Neural cell (in vitro differentiated cells): ENCODE measurements at regions not wholly inside any gene's neighbourhood (a gene's known extent, or its start where the extent isn't known, plus 50 kb on each side); places are given as distances from the start of the nearest gene placed in this dataset.

Experiments
- H2AFZ ChIP-seq: fragments of 200-600, 300-800 bp; sonication (generic), shearing (Covaris generic); 2 replicates; pipeline ENCODE4 v1.6.0; 2014; ENCODE audit warnings: low read depth, mild to moderate bottlenecking, antibody characterized with exemption, low read length, moderate library complexity
- H3F3A ChIP-seq: fragments of 200-600 bp; shearing (Covaris generic); 2 replicates; pipeline ENCODE4 v1.6.1; 2016; ENCODE audit warnings: mild to moderate bottlenecking, moderate library complexity, mixed read lengths, antibody characterized with exemption, low read length; ENCODE audit not compliant: insufficient read depth, poor library complexity, severe bottlenecking
- H3K27ac ChIP-seq: fragments of 200-600, 300-800 bp; sonication (generic), shearing (Covaris generic); 2 replicates; pipeline ENCODE4 v1.5.1; 2014; ENCODE audit warnings: mild to moderate bottlenecking, low read length, moderate library complexity
- H3K27me3 ChIP-seq: fragments of 300-800, 200-600 bp; sonication (generic), shearing (Covaris generic); 2 replicates; pipeline ENCODE4 v1.6.0; 2014; ENCODE audit warnings: mild to moderate bottlenecking, low read depth, low read length, moderate library complexity; ENCODE audit not compliant: insufficient read depth
- H3K36me3 ChIP-seq: fragments of 300-800, 200-600 bp; sonication (generic), shearing (Covaris generic); 2 replicates; pipeline ENCODE4 v1.5.1; 2014; ENCODE audit warnings: mild to moderate bottlenecking, antibody characterized with exemption, low read length, moderate library complexity; ENCODE audit not compliant: insufficient read depth
- H3K4me2 ChIP-seq: fragments of 300-800, 200-600 bp; sonication (generic), shearing (Covaris generic); 2 replicates; pipeline ENCODE4 v1.6.0; 2014; ENCODE audit warnings: mild to moderate bottlenecking, low read length
- H3K4me3 ChIP-seq: fragments of 300-800, 200-600 bp; sonication (generic), shearing (Covaris generic); 2 replicates; pipeline ENCODE4 v1.5.1; 2014; ENCODE audit warnings: mild to moderate bottlenecking, low read length, moderate library complexity
- H3K79me2 ChIP-seq: fragments of 200-600 bp; shearing (Covaris generic); replicated peaks from 2 replicates; pipeline ENCODE4 v1.6.0; 2014; ENCODE audit warnings: mild to moderate bottlenecking, low read length, moderate library complexity; ENCODE audit not compliant: insufficient read depth
- H3K9ac ChIP-seq: fragments of 300-800, 200-600 bp; sonication (generic), shearing (Covaris generic); 2 replicates; pipeline ENCODE4 v1.6.1; 2016; ENCODE audit warnings: mild to moderate bottlenecking, low read length, mixed read lengths
- H3K9me2 ChIP-seq: fragments of 200-600 bp; shearing (Covaris generic); 2 replicates; pipeline ENCODE4 v1.6.1; 2016; ENCODE audit warnings: mild to moderate bottlenecking, low read length, mixed read lengths; ENCODE audit not compliant: insufficient read depth
- H3K9me3 ChIP-seq: fragments of 200-600, 300-800 bp; sonication (generic), shearing (Covaris generic); 2 replicates; pipeline ENCODE4 v1.6.1; 2016; ENCODE audit warnings: mild to moderate bottlenecking, mixed run types, low read length, moderate library complexity, mixed read lengths
- H4K20me1 ChIP-seq: fragments of 200-600 bp; shearing (Covaris generic); 2 replicates; pipeline ENCODE4 v1.6.1; 2016; ENCODE audit warnings: mild to moderate bottlenecking, mixed run types; ENCODE audit not compliant: insufficient read depth
- CTCF ChIP-seq: fragments of 450-650 bp; IDR thresholded peaks from 2 replicates; pipeline ENCODE4 v1.5.1; 2014; ENCODE audit warnings: antibody characterized with exemption, mild to moderate bottlenecking, moderate library complexity; ENCODE audit not compliant: poor library complexity, severe bottlenecking
- EP300 ChIP-seq: fragments of 450-650 bp; conservative IDR thresholded peaks from 2 replicates; pipeline ENCODE4 v1.6.1; 2014; ENCODE audit warnings: antibody characterized with exemption, mild to moderate bottlenecking, moderate library complexity; ENCODE audit not compliant: poor library complexity, severe bottlenecking
- EZH2 ChIP-seq: fragments of 200-600, 300-800 bp; shearing (Covaris generic), sonication (generic); IDR thresholded peaks from 2 replicates; pipeline ENCODE4 v1.6.1; 2014; ENCODE audit warnings: antibody characterized with exemption, low read length, borderline replicate concordance, mild to moderate bottlenecking; ENCODE audit not compliant: insufficient read depth, poor library complexity, severe bottlenecking
- MXI1 ChIP-seq: fragments of 450-650 bp; conservative IDR thresholded peaks from 2 replicates; pipeline ENCODE4 v1.6.1; 2014; ENCODE audit warnings: antibody characterized with exemption, mild to moderate bottlenecking; ENCODE audit not compliant: poor library complexity, severe bottlenecking
- POLR2AphosphoS5 ChIP-seq: IDR thresholded peaks from 2 replicates; pipeline ENCODE4 v1.6.1; 2012
- RAD21 ChIP-seq: fragments of 450-650 bp; conservative IDR thresholded peaks from 2 replicates; pipeline ENCODE4 v1.6.1; 2014; ENCODE audit warnings: antibody characterized with exemption, mild to moderate bottlenecking, moderate library complexity
- SMC3 ChIP-seq: fragments of 450-650 bp; conservative IDR thresholded peaks from 2 replicates; pipeline ENCODE4 v1.6.1; 2014; ENCODE audit warnings: antibody characterized with exemption, mild to moderate bottlenecking, moderate library complexity; ENCODE audit not compliant: poor library complexity
- TAF1 ChIP-seq: IDR thresholded peaks from 2 replicates; pipeline ENCODE4 v1.6.1; 2012; ENCODE audit warnings: low read depth
- TF ChIP-seq, protein P1 (sequence below): IDR thresholded peaks from 2 replicates; pipeline ENCODE4 v1.6.1; 2012; ENCODE audit warnings: borderline replicate concordance

GRCh38 chr18:27860011-27860410, 316.9 kb downstream of the CDH2 start:
- no peak overlapping the region for H2AFZ ChIP-seq
- no peaks in the 10 kb centered on the region for H3K79me2 ChIP-seq
- no peaks in the 10 kb centered on the region for H3F3A ChIP-seq
- no peaks in the 10 kb centered on the region for H3K36me3 ChIP-seq
- no peaks in the 10 kb centered on the region for H3K9me2 ChIP-seq
- H3K9ac ChIP-seq, result no peak overlapping the region
- no peak overlapping the region for H3K4me2 ChIP-seq
- H3K9me3 ChIP-seq, result no peaks in the 10 kb centered on the region
- H3K27me3 ChIP-seq, result no peaks in the 10 kb centered on the region
- no peak overlapping the region for H3K4me3 ChIP-seq
- no peak overlapping the region for H3K27ac ChIP-seq
- no peak for TF ChIP-seq CTCF
- no peak for TF ChIP-seq RAD21
- TF ChIP-seq POLR2AphosphoS5, result no peak
- TF ChIP-seq, protein P1, sequence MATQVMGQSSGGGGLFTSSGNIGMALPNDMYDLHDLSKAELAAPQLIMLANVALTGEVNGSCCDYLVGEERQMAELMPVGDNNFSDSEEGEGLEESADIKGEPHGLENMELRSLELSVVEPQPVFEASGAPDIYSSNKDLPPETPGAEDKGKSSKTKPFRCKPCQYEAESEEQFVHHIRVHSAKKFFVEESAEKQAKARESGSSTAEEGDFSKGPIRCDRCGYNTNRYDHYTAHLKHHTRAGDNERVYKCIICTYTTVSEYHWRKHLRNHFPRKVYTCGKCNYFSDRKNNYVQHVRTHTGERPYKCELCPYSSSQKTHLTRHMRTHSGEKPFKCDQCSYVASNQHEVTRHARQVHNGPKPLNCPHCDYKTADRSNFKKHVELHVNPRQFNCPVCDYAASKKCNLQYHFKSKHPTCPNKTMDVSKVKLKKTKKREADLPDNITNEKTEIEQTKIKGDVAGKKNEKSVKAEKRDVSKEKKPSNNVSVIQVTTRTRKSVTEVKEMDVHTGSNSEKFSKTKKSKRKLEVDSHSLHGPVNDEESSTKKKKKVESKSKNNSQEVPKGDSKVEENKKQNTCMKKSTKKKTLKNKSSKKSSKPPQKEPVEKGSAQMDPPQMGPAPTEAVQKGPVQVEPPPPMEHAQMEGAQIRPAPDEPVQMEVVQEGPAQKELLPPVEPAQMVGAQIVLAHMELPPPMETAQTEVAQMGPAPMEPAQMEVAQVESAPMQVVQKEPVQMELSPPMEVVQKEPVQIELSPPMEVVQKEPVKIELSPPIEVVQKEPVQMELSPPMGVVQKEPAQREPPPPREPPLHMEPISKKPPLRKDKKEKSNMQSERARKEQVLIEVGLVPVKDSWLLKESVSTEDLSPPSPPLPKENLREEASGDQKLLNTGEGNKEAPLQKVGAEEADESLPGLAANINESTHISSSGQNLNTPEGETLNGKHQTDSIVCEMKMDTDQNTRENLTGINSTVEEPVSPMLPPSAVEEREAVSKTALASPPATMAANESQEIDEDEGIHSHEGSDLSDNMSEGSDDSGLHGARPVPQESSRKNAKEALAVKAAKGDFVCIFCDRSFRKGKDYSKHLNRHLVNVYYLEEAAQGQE, result no peak
- TF ChIP-seq EP300, result no peak
- TF ChIP-seq TAF1, result no peak
- TF ChIP-seq SMC3, result no peak
- TF ChIP-seq MXI1, result no peak
- no peak for TF ChIP-seq EZH2
- no peaks in the 10 kb centered on the region for H4K20me1 ChIP-seq

- Histone ChIP-seq H3F3A (no peaks in the 10 kb centered on the region), H3K27me3 (no peaks in the 10 kb centered on the region), H3K9ac (no peak overlapping the region), H3K27ac (no peak overlapping the region), H3K4me3 (no peak overlapping the region), H4K20me1 (no peaks in the 10 kb centered on the region), H2AFZ (no peak overlapping the region), H3K79me2 (no peaks in the 10 kb centered on the region), H3K36me3 (no peaks in the 10 kb centered on the region), H3K4me2 (no peak overlapping the region), H3K9me3 (no peaks in the 10 kb centered on the region), H3K9me2 (no peaks in the 10 kb centered on the region)
- TF ChIP-seq, protein P1, result no peak
- TF ChIP-seq CTCF, result no peak
- no peak for TF ChIP-seq EP300
- no peak for TF ChIP-seq TAF1
- no peak for TF ChIP-seq SMC3
- TF ChIP-seq RAD21, result no peak
- no peak for TF ChIP-seq POLR2AphosphoS5
- TF ChIP-seq MXI1, result no peak
- no peak for TF ChIP-seq EZH2
Measured at GRCh38 chr18:27856820-27857219, 320.1 kb downstream of the CDH2 start.
